ENCODE measurements at regions not wholly inside any gene's neighbourhood (a gene's known extent, or its start where the extent isn't known, plus 50 kb on each side); places are given as distances from the start of the nearest gene placed in this dataset.

DNA sequence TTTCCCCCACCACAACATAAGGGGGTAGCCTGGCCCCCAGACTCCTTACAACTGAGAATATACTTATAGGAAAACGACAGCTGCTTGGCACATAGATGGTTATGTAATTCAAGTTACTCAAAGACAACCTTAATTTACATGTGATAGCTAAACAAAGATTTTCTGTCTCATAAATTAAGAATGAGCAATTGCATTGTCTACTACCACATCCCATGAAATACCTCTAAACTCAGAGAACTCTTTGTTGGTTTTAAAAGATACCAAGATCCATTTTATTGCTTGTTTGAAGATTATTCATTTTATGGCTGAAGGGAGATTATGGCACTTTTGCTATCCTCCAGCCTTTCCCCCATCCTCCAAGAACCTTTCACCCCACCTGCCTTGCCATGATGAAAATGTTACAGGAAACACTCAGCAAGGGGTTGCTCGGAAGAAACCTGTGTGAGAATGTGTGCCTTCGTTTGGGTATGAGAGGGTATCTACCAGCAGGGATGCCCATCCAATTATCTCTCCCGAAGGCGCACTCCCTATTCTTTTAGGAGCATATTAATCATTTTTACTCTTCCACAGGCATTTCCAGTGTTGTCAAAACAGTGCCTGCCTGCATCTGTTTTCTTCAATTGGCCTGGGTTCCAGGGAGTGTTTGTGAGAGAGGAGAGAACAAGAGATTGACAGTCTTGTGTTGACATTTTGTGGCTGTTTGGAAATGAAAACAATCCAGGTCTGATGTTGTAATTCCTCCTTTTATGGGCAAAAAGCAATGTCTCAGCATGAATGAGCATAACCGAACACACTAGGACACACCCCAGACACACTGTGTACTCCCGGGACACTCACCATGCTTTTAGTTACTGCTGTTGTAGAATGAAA is 208.0 kb upstream of the ANKRD55 start (continued):
- peak; percentile 70 for TF ChIP-seq MAFF (IDR thresholded peaks at IDR 0.05; ENCODE audit: low read depth, low read length)
- TF ChIP-seq, protein P1, sequence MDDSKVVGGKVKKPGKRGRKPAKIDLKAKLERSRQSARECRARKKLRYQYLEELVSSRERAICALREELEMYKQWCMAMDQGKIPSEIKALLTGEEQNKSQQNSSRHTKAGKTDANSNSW (CRISPR knock-in tag; IDR thresholded peaks at IDR 0.05; ENCODE audit: borderline replicate concordance), result no peak
- TF ChIP-seq NFYB (CRISPR knock-in tag; IDR thresholded peaks at IDR 0.05), result no peak
- no peak for TF ChIP-seq TAF15 (IDR thresholded peaks at IDR 0.05; ENCODE audit: low read depth, low read length, poor library complexity, severe bottlenecking)
- TF ChIP-seq, protein P2, sequence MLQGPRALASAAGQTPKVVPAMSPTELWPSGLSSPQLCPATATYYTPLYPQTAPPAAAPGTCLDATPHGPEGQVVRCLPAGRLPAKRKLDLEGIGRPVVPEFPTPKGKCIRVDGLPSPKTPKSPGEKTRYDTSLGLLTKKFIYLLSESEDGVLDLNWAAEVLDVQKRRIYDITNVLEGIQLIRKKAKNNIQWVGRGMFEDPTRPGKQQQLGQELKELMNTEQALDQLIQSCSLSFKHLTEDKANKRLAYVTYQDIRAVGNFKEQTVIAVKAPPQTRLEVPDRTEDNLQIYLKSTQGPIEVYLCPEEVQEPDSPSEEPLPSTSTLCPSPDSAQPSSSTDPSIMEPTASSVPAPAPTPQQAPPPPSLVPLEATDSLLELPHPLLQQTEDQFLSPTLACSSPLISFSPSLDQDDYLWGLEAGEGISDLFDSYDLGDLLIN (CRISPR knock-in tag; IDR thresholded peaks at IDR 0.05; ENCODE audit: borderline replicate concordance), result no peak
- TF ChIP-seq, protein P3, sequence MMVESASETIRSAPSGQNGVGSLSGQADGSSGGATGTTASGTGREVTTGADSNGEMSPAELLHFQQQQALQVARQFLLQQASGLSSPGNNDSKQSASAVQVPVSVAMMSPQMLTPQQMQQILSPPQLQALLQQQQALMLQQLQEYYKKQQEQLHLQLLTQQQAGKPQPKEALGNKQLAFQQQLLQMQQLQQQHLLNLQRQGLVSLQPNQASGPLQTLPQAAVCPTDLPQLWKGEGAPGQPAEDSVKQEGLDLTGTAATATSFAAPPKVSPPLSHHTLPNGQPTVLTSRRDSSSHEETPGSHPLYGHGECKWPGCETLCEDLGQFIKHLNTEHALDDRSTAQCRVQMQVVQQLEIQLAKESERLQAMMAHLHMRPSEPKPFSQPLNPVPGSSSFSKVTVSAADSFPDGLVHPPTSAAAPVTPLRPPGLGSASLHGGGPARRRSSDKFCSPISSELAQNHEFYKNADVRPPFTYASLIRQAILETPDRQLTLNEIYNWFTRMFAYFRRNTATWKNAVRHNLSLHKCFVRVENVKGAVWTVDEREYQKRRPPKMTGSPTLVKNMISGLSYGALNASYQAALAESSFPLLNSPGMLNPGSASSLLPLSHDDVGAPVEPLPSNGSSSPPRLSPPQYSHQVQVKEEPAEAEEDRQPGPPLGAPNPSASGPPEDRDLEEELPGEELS (CRISPR knock-in tag; IDR thresholded peaks at IDR 0.05), result peak; percentile 96
- no peak for TF ChIP-seq ZNF274 (CRISPR knock-in tag; IDR thresholded peaks at IDR 0.05)
- TF ChIP-seq ZNF331 (CRISPR knock-in tag; IDR thresholded peaks at IDR 0.05), result peak; percentile 84
- TF ChIP-seq, protein P4, sequence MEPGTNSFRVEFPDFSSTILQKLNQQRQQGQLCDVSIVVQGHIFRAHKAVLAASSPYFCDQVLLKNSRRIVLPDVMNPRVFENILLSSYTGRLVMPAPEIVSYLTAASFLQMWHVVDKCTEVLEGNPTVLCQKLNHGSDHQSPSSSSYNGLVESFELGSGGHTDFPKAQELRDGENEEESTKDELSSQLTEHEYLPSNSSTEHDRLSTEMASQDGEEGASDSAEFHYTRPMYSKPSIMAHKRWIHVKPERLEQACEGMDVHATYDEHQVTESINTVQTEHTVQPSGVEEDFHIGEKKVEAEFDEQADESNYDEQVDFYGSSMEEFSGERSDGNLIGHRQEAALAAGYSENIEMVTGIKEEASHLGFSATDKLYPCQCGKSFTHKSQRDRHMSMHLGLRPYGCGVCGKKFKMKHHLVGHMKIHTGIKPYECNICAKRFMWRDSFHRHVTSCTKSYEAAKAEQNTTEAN (CRISPR knock-in tag; conservative IDR thresholded peaks at IDR 0.05), result peak; percentile 70
- TF ChIP-seq CHD4 (IDR thresholded peaks at IDR 0.05; ENCODE audit: borderline replicate concordance, low read length), result no peak
- no peak for TF ChIP-seq JUN (CRISPR knock-in tag; IDR thresholded peaks at IDR 0.05)
- peak; percentile 49; the same call in 1 of the 2 replicates for TF ChIP-seq ZNF317 (CRISPR knock-in tag; IDR thresholded peaks at IDR 0.05)
- TF ChIP-seq, protein P5, sequence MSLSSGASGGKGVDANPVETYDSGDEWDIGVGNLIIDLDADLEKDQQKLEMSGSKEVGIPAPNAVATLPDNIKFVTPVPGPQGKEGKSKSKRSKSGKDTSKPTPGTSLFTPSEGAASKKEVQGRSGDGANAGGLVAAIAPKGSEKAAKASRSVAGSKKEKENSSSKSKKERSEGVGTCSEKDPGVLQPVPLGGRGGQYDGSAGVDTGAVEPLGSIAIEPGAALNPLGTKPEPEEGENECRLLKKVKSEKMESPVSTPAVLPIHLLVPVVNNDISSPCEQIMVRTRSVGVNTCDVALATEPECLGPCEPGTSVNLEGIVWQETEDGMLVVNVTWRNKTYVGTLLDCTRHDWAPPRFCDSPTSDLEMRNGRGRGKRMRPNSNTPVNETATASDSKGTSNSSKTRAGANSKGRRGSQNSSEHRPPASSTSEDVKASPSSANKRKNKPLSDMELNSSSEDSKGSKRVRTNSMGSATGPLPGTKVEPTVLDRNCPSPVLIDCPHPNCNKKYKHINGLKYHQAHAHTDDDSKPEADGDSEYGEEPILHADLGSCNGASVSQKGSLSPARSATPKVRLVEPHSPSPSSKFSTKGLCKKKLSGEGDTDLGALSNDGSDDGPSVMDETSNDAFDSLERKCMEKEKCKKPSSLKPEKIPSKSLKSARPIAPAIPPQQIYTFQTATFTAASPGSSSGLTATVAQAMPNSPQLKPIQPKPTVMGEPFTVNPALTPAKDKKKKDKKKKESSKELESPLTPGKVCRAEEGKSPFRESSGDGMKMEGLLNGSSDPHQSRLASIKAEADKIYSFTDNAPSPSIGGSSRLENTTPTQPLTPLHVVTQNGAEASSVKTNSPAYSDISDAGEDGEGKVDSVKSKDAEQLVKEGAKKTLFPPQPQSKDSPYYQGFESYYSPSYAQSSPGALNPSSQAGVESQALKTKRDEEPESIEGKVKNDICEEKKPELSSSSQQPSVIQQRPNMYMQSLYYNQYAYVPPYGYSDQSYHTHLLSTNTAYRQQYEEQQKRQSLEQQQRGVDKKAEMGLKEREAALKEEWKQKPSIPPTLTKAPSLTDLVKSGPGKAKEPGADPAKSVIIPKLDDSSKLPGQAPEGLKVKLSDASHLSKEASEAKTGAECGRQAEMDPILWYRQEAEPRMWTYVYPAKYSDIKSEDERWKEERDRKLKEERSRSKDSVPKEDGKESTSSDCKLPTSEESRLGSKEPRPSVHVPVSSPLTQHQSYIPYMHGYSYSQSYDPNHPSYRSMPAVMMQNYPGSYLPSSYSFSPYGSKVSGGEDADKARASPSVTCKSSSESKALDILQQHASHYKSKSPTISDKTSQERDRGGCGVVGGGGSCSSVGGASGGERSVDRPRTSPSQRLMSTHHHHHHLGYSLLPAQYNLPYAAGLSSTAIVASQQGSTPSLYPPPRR (CRISPR knock-in tag; IDR thresholded peaks at IDR 0.05; ENCODE audit: borderline replicate concordance), result peak; percentile 33; the same call in 1 of the 2 replicates
- no peak for TF ChIP-seq ZNF180 (CRISPR knock-in tag; IDR thresholded peaks at IDR 0.05; ENCODE audit: borderline replicate concordance, low read depth)
- TF ChIP-seq ZNF510 (CRISPR knock-in tag; IDR thresholded peaks at IDR 0.05; ENCODE audit: low read depth), result no peak
- peak; percentile 24 to 57; a peak in 2 of 4 replicates for TF ChIP-seq MAFK (conservative IDR thresholded peaks at IDR 0.05 in 1 of 2, IDR thresholded peaks at IDR 0.05 in 1 of 2; ENCODE audit: low read length in 2 of 2)
- TF ChIP-seq PHF5A (CRISPR knock-in tag; IDR thresholded peaks at IDR 0.05; ENCODE audit: low read depth, unreplicated experiment), result no peak
- no peak for TF ChIP-seq ZNF382 (CRISPR knock-in tag; IDR thresholded peaks at IDR 0.05; ENCODE audit: borderline replicate concordance)
- TF ChIP-seq, protein P6, sequence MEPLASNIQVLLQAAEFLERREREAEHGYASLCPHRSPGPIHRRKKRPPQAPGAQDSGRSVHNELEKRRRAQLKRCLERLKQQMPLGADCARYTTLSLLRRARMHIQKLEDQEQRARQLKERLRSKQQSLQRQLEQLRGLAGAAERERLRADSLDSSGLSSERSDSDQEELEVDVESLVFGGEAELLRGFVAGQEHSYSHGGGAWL (CRISPR knock-in tag; IDR thresholded peaks at IDR 0.05), result no peak

Measured in HepG2 (cell line).